Nephron progenitor cell (in vitro differentiated cells): ENCODE measurements at regions not wholly inside any gene's neighbourhood (a gene's known extent, or its start where the extent isn't known, plus 50 kb on each side); places are given as distances from the start of the nearest gene placed in this dataset.
A peak's percentile ranks its signal among the peaks of the same experiment; 100 is the strongest.

Experiments used
- DNase-seq: peaks from one replicate; pipeline ENCODE4 v3.0.0; 2021
- H3K27ac Mint-ChIP-seq: 2 replicates; pipeline ENCODE4 v1.8.0; 2021; ENCODE audit warnings: mild to moderate bottlenecking, moderate library complexity, mixed read lengths
- H3K27me3 Mint-ChIP-seq: 2 replicates; pipeline ENCODE4 v1.8.0; 2021; ENCODE audit warnings: mild to moderate bottlenecking, low read depth, mixed read lengths; ENCODE audit not compliant: poor library complexity
- H3K36me3 Mint-ChIP-seq: 2 replicates; pipeline ENCODE4 v1.8.0; 2021; ENCODE audit warnings: low read depth, mixed read lengths
- H3K4me1 Mint-ChIP-seq: 2 replicates; pipeline ENCODE4 v1.8.0; 2021; ENCODE audit warnings: mixed read lengths
- H3K4me3 Mint-ChIP-seq: 2 replicates; pipeline ENCODE4 v1.8.0; 2021; ENCODE audit warnings: mild to moderate bottlenecking, moderate library complexity, mixed read lengths
- H3K9me3 Mint-ChIP-seq: 2 replicates; pipeline ENCODE4 v1.8.0; 2021; ENCODE audit warnings: mild to moderate bottlenecking, moderate library complexity, mixed read lengths
- CTCF ChIP-seq: fragments of 200-600 bp; sonication (generic); IDR thresholded peaks from 2 replicates; pipeline ENCODE4 v1.5.0; 2021; ENCODE audit warnings: antibody characterized with exemption

GRCh38 chr2:166628478-166629136 lies 134.6 kb upstream of the SCN7A start:
- Mint-ChIP-seq H3K27ac (no peak overlapping the region), H3K4me3 (no peak overlapping the region), H3K36me3 (no peaks in the 10 kb centered on the region), H3K9me3 (peaks cover 17% of the 10 kb centered on the region), H3K27me3 (peaks cover 4% of the 10 kb centered on the region), H3K4me1 (peaks cover 13% of the 10 kb centered on the region)
- TF ChIP-seq CTCF: no peak
- no peak for DNase-seq

GRCh38 chr2:166627893-166628292 lies 133.8 kb upstream of the SCN7A start:
- H3K4me1 Mint-ChIP-seq: peaks cover 6% of the 10 kb centered on the region
- H3K9me3 Mint-ChIP-seq: peaks cover 17% of the 10 kb centered on the region
- no peak overlapping the region for H3K27ac Mint-ChIP-seq
- no peak for DNase-seq
- H3K4me3 Mint-ChIP-seq: no peak overlapping the region
- peaks cover 4% of the 10 kb centered on the region for H3K27me3 Mint-ChIP-seq
- H3K36me3 Mint-ChIP-seq: no peaks in the 10 kb centered on the region
- TF ChIP-seq CTCF: no peak

GRCh38 chr2:166625670-166626069 lies 131.6 kb upstream of the SCN7A start:
- DNase-seq: no peak
- peaks cover 4% of the 10 kb centered on the region for H3K27me3 Mint-ChIP-seq
- H3K4me1 Mint-ChIP-seq: no peaks in the 10 kb centered on the region
- no peak overlapping the region for H3K4me3 Mint-ChIP-seq
- H3K9me3 Mint-ChIP-seq: peaks cover 17% of the 10 kb centered on the region
- H3K27ac Mint-ChIP-seq: no peak overlapping the region
- TF ChIP-seq CTCF: no peak
- H3K36me3 Mint-ChIP-seq: no peaks in the 10 kb centered on the region

- no peak overlapping the region for H3K27ac Mint-ChIP-seq
- TF ChIP-seq CTCF: no peak
- peaks cover 46% of the 10 kb centered on the region for H3K4me1 Mint-ChIP-seq
- no peak overlapping the region for H3K4me3 Mint-ChIP-seq
- H3K36me3 Mint-ChIP-seq: peaks cover 12% of the 10 kb centered on the region
- peaks cover 5% of the 10 kb centered on the region for H3K27me3 Mint-ChIP-seq
- peaks cover 28% of the 10 kb centered on the region for H3K9me3 Mint-ChIP-seq
- no peak for DNase-seq
Measured at GRCh38 chr2:166614503-166614902, 120.5 kb upstream of the SCN7A start.

DNA sequence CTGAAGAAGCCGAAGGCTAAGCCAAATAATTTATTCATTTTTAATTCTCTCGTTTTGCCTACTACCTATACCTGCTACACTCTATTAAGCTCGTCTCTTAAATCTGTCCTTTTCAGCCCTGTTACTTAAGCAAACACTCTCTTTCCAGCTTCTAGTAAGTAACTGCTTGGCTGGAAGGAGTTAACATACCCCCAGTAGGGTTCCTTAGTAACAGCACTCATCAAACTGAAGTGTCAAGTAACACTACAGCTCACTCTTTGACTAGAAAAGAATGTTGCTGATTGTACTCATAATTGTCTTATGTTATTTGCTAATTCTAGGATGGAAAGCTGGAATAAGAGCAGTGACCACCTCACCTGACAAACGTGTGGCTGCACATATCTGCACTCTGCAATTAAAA lies 120.0 kb upstream of the SCN7A start:
- no peak overlapping the region for H3K4me3 Mint-ChIP-seq
- peaks cover 28% of the 10 kb centered on the region for H3K9me3 Mint-ChIP-seq
- peaks cover 5% of the 10 kb centered on the region for H3K27me3 Mint-ChIP-seq
- H3K27ac Mint-ChIP-seq: peak overlapping the region; percentile 37
- peaks cover 12% of the 10 kb centered on the region for H3K36me3 Mint-ChIP-seq
- peaks cover 47% of the 10 kb centered on the region for H3K4me1 Mint-ChIP-seq
- no peak for TF ChIP-seq CTCF
- no peak for DNase-seq

DNA sequence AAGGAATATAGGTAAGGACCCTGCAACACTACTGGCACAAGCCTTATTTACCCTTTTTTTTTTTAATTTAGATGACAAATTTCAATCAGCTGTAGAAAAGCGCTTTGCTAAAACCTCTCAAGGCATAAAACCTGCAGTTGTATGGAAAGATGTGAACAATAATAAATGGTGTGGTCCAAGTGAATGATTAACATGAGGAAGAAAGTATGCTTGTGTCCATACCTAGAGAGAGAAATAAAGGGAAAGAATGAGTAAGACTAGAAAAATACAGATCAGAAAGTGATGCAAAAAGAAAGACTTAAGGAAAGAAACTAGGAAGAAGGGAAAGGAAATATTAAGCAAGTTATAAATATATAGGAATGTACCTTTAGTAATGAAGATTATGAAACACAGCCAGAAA lies 119.2 kb upstream of the SCN7A start:
- peaks cover 12% of the 10 kb centered on the region for H3K36me3 Mint-ChIP-seq
- H3K27me3 Mint-ChIP-seq: peaks cover 5% of the 10 kb centered on the region
- H3K4me1 Mint-ChIP-seq: peaks cover 47% of the 10 kb centered on the region
- H3K9me3 Mint-ChIP-seq: peaks cover 28% of the 10 kb centered on the region
- H3K27ac Mint-ChIP-seq: peak overlapping the region; percentile 28
- TF ChIP-seq CTCF: no peak
- H3K4me3 Mint-ChIP-seq: peak overlapping the region; percentile 15
- DNase-seq: no peak
